GM12892 (cell line): ENCODE measurements at regions not wholly inside any gene's neighbourhood (a gene's known extent, or its start where the extent isn't known, plus 50 kb on each side); places are given as distances from the start of the nearest gene placed in this dataset.

Experiments used
- POLR2A ChIP-seq: IDR thresholded peaks from 2 replicates; pipeline ENCODE4 v1.6.1; 2011; ENCODE audit warnings: low read depth, low read length, control low read depth
- TAF1 ChIP-seq: IDR thresholded peaks from 2 replicates; pipeline ENCODE4 v1.6.1; 2011; ENCODE audit warnings: low read depth, mild to moderate bottlenecking, control low read depth, low read length, borderline replicate concordance

DNA sequence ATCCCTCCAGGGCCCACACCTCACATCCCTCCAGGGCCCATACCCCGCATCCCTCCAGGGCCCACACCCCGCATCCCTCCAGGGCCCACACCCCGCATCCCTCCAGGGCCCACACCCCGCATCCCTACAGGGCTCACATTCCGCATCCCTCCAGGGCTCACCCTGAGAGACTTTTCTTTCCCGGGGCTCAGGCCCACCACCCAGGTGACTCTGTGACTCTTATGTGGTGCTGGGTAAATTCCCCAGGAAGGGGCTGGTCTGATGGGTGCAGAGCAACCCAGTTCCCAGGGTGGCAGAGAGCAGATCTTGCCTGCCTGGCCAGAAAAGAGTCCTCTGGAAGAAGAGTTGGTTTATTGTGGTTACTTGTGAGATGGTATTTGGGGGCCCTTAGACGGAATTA, 290.7 kb downstream of the TCERG1L start:
- TF ChIP-seq TAF1 (no peak), POLR2A (no peak)
